ENCODE measurements at regions not wholly inside any gene's neighbourhood (a gene's known extent, or its start where the extent isn't known, plus 50 kb on each side); places are given as distances from the start of the nearest gene placed in this dataset.
A peak's percentile ranks its signal among the peaks of the same experiment; 100 is the strongest.

DNA sequence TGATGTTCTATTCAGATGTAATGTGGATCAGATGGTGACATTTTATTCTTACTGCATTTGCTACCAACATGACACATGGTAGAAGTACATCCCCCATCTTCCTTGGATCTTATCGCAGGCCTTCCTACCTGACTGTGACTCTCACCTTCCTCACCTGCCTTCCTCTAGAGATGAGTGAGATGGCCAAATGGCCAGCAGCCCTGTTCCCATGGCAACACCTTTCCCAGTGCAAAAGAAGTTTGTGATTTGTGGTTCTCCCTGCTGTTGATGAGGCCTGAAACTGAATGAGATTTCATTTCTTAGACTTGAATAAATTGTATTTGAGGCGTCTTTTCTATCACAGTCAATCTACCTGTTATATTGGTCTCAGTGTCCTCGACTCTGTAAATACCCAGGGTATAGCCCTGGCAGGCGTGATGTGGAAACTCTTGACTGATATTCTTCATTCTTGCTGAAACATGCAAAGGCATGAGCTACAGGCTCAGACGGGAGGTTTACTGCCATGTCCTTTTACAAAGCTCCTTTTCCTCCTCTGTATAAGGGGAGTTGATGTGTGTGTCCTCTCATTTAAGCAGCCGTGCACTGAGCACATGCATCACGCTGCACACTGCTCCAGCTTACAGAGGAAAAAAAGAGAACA, 440.7 kb upstream of the AKR1E2 start:
- DNase-seq (ENCODE audit: low spot score) = no peak

DNA sequence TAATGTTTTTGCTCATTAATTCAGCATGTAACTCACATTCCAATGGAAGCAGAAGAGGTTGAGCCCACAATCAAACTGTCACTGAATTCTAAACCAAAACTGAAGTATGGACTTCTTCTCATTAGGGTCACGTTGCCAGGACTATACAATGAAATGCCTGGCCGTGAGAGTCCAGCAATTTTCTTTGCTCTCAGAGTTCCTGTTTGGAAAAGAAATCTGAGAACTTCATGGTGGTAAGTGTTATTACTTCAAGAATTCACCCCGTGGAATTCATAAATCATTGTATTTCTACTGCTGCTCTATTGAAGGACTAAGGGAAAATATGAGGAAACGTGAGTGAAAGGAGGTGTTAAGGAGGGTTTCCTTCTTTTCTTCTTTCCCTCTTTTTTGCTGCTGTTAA, 441.8 kb upstream of the AKR1E2 start:
- DNase-seq (ENCODE audit: low spot score) = no peak

DNA sequence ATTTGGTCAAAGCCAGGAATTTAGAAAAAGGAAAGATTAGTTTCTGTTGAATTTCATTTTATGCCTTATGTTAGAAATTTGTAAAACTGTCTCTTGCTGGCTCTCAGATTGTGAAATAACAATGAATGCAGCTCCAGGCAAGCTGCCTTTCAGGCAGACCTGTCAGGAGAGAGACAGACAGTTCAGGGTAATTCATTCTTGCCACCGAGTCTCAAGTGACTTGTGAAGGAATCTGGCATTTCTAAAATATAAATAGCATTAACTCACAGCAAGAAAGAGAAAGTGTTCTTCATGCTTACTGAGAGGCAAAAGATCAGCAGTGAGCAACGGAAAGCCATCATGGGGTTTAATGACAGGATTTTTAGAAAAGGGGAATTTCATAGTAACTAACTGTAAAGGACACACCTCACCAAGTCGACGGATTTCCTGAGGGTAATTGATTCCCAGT, 442.3 kb upstream of the AKR1E2 start:
- no peak for DNase-seq (ENCODE audit: low spot score)

DNA sequence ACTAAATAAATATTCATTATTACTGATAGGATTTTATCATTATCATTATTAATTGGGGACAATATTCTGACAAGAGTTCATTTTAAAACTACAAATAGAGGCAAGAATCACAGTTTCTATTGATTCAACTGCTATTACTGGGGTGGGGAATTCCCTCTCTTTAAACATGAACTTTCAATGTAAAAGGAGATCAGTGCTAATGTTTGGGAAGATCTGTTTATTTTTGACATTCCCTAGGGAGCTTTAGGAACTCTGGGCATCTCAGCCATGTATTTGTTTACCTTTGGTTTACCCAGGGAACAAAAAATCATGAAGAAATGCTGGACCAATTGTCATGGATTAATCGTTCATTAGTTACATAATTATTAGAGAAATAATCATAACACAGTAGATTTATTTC, 443.2 kb upstream of the AKR1E2 start:
- DNase-seq (ENCODE audit: low spot score) = no peak

DNA sequence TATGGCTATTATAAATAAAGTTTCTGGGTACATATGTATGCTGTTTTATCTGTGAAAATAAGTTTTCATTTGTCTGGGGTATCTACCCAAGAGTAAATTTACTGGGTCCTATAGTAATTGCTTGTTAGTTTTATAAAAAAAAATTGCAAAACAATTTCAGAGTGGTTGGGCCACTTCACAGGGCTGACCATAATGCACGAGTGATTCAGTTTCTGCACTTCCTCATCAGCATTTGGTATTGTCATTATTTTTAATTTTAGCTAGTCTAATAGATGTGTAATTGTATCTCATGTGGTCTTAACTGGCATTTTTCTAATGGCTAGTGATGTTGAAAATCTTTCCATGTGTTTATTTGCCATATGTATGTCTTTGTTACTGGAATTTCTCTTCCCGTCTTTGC, 452.4 kb upstream of the AKR1E2 start:
- no peak for DNase-seq (ENCODE audit: low spot score)

DNA sequence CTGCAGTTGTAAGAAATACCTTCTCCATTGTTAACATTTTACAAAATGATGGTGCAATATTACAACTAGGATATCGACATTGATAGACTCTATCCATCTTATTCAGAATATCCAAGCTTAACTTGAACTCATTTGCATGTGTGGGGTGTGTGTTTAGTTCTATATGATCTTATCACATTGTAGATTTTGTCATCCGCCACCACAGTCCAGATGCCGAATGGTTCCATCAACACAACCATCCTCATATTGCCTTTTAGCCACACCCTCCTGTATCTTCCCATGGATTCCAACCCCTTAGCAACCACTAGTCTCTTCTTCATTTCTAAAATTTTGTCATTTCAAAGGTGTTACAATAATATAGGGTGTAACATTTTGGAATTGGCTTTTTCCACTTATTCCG, 452.9 kb upstream of the AKR1E2 start:
- DNase-seq (ENCODE audit: low spot score) = no peak

DNA sequence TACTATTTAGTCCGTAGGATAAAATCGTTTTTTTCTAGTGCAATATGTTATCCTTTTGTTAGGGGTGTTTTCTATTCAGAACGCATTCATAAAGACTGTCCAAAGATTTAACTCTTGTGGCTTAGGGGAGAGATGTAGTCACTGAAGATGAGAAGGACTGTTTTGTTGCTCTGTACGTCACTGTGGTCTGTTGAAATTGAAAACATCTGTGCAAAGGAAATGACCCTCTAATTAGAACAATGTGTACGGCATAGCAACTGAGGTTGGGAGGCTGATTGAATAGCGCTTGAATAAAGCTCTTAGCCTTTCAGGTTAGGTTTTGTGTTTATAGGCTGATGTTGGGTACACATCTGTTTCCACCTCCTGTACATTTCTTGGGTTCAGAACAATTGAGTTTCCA, 453.4 kb upstream of the AKR1E2 start:
- peak; percentile 5 for DNase-seq (ENCODE audit: low spot score)

DNA sequence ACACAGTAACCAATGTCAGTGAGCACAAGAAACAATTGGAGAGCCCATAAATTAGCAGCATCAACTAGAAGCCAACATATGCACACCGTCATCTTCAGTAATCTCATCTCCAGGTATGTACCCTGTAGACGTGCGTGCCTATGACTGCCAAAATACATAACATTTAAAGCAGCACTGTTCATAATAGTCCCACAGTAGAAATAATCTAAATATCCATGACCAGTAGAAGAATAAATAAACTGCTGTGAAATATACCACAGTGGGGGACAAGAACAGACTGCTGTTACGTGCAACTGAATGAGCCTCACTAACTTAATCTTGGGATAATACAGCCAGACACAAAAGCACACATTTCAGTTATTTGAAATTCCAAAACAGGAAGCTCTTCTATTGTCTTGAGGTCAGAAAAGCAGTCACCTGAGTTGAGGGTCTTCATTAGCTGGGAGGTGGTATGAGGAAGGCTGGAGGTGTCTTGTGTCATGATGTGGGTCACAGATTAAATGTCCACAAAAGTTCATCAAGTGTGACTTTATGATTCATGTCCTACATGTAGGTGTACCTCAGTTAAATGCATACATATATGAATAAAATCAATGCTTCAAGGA, 454.2 kb upstream of the AKR1E2 start:
- DNase-seq (ENCODE audit: low spot score) = no peak

DNA sequence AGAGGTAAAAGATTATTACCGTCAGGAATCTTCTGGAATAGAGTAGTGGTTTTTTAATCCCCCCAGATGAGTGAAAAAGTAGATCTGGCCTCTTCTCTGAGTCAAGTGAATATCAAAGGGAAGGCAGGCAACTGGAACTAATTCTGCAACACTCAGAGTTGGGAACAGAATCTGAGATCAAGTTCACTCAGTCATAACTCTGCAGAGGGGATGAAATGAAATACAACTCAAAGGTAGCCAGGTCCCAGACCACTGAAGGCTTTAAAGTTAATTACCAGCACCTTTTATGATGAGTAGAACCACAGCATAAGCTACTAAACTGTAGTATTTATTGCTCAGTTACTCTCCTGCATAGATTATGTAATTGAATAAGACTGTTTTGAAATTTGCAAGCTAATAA, 455.6 kb upstream of the AKR1E2 start:
- DNase-seq (ENCODE audit: low spot score) = no peak

DNA sequence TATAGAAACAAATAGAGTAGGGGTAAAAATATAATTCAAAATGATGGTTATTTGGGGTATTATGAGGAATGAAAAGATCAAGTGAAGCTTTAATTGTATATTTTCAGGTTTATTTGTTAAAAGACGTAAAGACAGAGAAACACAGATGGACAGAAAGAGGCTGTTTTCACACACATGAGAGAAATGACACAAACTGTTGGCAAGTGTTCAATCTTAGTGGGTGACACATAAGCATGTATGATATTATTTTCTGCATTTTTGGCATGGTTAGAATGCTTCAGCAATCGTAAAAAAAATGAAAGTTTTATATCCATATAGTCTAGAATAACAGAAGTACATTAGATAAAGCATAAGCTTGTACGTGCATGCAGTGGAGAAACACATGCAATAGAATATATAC, 464.4 kb upstream of the AKR1E2 start:
- no peak for DNase-seq (ENCODE audit: low spot score)

DNA sequence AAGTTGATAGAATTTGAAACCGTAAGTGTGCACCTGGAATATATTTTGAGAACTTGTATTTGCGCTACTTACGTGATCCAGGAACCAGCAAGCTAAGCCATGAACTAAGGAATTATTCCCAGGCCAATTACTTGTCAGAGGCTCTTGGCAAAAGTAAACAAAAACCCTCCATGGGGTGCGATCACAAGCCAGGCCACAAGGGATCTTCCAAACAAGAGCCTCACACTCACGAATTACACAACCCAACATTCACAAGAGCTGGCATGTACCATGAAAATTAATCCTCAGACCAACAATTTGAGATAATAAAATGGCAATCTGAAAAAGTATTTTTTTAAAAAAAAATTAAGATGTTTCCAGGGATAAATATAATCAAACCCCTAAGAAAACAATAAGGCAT, 467.0 kb upstream of the AKR1E2 start:
- DNase-seq (ENCODE audit: low spot score) = no peak

DNA sequence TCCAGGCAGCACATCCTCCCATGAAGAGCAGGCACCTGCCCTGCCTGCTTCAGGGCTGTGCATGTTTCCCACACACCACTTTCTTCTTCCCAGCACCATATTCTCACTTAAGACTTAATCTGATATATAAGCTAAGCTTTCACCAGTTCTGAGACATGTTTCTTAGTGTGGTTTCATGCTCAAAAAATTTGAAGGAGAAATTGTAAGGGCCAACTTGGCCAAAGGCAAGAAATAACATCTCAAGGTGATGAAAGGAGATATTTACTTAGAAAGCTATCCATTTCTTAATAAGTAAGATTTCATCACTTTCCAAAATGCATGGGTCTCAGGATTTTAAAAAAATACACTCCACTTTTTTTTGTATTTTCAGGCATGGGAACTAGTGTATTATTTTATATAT, 468.1 kb upstream of the AKR1E2 start:
- no peak for DNase-seq (ENCODE audit: low spot score)

DNA sequence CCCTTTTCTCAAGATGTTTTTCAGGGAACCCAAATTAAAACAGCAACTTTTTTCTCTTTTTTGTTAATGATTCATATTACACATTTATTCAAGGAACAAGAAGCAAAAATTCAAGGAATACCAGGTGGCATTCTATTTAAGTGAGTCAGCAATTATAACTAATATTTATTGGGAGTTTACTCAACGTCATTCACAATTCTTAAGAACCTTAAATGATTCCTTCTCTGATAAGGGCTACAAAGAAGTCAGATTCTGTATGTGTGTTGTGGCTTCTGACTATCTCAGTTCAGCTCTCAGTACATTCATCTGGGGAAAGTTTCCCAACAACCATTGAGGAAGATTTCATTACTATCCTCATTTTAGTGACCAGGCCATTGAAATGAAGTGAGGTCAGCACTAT, 470.7 kb upstream of the AKR1E2 start:
- no peak for DNase-seq (ENCODE audit: low spot score)

DNA sequence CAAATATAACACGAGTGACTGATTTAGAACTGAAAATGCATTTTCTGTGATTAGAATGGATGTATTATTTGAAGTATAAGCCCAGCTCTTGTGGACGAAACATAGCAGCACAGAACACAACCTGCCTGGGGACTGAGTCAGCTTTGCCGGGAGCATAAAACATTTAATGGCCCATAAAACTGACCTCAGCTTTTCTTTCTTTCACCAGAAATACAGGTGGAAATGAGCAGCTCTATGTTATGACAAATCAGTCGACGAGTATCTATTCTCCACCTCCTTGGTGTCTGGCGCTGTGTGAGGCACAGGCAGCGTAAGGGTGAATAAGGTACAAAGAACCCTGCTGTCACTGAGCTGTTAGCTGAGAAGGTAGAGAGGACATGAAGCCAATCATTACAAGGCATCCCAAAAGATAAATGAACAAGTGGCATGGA, 471.6 kb upstream of the AKR1E2 start:
- no peak for DNase-seq (ENCODE audit: low spot score)

DNA sequence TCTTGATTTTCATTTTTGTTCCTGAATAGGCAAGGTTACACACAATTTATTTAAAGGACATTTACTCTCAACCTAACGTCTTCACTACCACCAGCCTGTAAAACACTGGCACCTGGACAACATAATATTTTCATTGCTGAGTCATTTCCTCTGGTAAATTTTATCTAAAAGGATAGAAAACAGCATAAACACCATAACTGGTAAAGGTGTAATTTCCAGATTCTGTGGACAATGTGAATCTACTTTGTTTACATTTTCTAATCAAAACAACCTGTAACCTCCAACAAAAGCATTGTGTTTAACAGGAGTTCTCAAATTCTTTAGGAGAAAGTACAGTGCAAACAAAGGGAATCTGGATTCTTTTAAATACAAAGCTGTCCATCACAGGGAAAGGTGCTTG, 472.0 kb upstream of the AKR1E2 start:
- no peak for DNase-seq (ENCODE audit: low spot score)

DNA sequence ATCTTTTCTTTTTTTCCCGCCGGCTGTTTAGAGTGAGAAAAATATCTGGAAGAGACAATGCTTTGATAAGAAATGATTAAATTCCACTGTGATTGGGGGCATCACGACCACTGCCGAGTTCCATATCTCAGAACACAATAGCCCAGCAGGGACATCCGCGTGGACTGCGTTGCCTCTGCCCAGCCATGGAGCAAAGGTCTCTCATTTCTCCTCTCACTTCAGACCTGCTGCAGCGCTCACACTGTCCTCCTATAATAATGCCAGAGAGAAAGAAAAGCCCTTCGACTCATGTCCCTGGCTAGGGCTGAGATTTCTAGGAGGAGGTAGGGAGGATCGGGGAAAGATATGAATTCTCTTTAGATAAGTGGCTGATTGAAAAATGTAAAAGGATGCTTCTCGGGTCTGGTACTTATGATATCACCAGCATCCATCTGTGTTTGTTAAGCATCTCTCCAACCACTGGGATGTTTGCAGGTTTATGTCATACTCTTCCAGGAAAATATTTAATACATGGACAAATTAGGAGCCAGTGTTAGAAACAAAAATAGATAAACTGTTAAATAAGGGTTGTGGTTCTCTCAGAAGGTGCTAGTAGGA, 472.9 kb upstream of the AKR1E2 start:
- DNase-seq (ENCODE audit: low spot score) = no peak

DNA sequence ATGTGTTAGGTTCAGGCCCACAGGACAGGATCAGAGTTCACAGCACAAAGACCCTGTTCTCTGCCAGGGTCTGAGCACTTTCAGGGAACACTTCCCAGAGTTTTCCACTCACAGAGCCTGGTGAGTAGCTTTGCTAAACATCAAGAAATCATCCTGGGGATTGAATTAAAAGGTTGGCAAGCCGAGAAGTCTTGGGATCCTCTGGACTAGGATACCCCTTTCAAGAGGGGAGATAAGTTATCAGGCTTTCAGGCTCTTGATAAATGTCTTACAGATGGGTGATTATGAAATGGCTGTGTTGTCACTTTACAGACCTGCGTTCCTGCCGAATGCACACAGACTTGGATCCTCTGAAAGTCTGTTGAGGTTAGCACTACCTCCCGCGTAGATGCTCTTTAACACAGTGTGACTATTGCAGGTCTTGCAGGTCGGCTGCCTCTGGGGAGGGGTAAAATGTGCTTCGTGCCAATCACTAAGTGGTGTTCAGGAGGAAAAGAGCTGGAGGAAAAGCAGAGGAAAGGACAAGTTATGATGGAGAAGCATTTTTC, 473.5 kb upstream of the AKR1E2 start:
- no peak for DNase-seq (ENCODE audit: low spot score)

DNA sequence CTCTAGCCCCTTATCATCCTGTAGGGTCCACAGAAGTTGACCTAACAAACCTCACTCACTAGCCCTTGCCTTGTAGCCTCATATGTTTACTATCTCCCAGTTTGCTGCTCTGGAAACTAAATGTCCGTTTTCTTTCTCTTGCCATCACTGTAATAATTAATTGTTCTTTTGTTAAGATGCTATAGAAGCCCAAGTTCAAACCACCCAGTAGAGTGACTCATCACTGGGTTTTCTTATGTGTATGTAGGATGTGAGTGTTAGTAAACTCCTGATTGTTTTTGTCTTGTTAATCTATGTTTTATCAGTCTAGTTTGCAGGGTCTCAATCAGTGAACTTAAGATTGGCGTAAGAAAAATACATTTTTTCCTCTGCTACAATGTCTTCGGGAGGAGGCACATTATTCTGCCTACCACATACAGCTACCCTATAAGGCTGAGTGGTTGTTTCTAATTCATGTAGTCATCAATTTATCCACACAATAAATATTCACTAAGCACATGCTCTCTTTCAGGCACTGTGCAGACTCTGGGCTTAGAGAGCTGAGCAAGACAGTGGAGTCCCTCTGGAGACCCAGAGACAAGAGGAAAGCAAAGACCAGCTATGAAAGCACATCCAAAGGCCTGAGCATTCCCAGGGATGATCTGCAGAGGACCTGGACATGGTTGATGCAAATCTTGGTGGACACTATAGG, 474.1 kb upstream of the AKR1E2 start:
- no peak for DNase-seq (ENCODE audit: low spot score)

DNA sequence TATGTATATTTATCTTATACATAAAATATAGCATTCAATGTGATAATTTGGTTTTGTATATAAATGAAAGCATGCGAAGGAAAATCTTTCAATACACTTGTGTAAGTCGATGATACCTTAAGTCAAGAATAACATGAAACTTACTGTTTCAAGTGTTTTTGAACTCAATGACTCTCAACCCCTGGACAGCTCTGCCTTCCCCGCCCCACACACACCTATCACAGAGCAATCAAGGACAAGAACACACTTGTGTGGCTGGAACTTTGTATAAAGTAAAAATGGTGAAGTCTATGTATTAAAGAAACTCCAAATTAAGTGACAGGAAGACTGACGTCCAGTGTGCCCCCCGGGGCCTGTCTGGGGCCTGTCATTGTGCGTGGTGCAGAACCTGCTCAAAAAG, 478.6 kb upstream of the AKR1E2 start:
- no peak for DNase-seq (ENCODE audit: low spot score)

DNA sequence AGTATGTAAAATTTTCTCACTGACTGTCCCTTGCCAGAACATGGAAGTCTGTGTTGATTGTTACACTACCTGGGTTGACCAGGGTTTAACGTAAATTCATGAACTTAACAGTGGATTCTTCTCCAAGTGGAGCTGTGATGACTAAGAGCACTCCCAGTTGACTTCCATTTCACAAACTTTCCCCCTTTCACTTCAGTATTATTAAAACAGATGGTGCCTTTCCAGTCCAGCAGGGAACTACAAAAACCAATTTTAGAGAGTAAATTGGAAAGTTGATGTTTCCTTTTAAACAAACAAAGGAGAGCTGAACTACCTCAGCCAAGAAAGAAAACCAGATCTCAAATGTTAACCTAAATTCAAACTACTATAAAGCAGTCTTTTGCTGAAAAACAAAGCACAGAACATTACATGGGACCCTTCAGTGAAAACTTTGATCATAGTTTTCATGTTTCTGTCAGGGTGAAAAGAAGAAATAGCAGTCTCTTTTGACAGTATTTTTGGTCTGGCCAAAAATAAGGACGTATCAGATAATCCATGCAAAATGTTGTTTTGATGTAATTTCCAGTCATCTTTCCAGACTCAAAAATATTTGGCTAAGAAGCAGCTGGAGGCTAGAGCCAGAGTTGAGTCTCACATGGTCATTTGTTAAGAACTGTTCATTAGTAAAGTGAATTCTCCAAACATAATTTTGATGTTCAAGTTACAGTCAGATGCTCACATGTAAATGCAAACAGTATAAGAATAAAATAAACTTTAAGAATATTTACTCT, 479.9 kb upstream of the AKR1E2 start:
- no peak for DNase-seq (ENCODE audit: low spot score)

DNA sequence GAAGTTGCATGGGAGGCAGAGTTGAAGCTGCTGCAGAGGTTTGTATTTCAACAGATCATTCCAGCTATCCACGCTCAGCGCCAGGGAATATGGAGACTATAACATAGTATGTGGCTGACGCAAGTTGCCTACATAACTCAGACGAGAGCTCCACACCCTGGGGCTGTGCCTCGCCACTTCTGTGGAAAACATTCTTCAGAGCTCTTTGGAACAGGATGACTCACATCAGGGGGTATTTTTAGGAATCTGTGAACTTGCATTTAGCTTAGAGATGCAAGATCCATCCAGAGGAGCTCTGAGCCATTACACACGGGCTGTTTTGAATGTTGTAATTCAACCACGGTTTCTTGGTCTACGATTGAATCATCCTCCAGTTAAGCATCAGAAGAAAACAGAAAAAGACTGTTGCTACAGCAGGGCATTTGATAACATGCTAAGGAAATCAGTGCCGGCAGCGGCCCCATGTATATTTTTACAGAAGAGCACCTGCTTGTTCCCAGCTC, 481.5 kb upstream of the AKR1E2 start:
- peak; percentile 57 for DNase-seq (ENCODE audit: low spot score)

DNA sequence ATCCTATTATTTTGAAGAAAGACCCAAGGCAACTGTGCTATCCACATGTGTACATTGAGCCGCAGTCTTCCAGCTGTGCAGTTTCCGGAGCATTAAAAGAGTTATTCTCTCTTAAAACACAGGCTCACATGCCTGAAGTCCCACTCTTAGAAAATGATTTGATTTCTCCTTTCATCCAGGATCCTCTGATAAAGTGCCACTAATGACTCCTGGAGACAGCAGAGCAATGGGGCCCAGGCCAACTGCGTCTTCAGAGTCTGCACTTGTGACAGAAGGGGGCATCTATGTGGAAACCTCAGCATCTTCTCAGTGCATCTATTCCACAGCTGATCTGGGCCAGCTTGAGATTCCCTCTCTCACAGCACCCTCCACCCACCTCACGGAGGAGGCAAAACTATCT, 482.1 kb upstream of the AKR1E2 start:
- DNase-seq (ENCODE audit: low spot score) = no peak
